ENCODE measurements at regions not wholly inside any gene's neighbourhood (a gene's known extent, or its start where the extent isn't known, plus 50 kb on each side); places are given as distances from the start of the nearest gene placed in this dataset.
A peak's percentile ranks its signal among the peaks of the same experiment; 100 is the strongest.

- intact Hi-C loops (cut with micrococcal nuclease; ENCODE audit: unreplicated experiment) = loop anchor here (2.0 kb wide), 1 partner anchor 226 kb away; no protein-coding TSS in a partner anchor
- Histone ChIP-seq H3K36me3 (ENCODE audit: low read depth) (no peaks in the 10 kb centered on the region), H3K79me2 (ENCODE audit: low read depth) (no peaks in the 10 kb centered on the region), H3K27me3 (ENCODE audit: insufficient read depth, low read depth) (no peaks in the 10 kb centered on the region), H3K4me2 (peak overlapping the region; percentile 72), H3K27ac (peak overlapping the region; percentile 83), H2AFZ (no peak overlapping the region), H3K4me3 (peak overlapping the region; percentile 34; the same call in 1 of the 2 replicates), H3F3A (ENCODE audit: insufficient read depth, low read depth) (peaks cover 7% of the 10 kb centered on the region; the same call in 1 of the 2 replicates), H3K9me2 (ENCODE audit: insufficient read depth) (no peaks in the 10 kb centered on the region), H3K4me1 (replicated peaks; ENCODE audit: insufficient read depth) (peaks cover 7% of the 10 kb centered on the region), H3K9me3 (ENCODE audit: insufficient read depth, low read depth) (peaks cover 8% of the 10 kb centered on the region), H4K20me1 (ENCODE audit: insufficient read depth) (no peaks in the 10 kb centered on the region)
- TF ChIP-seq CTCF (conservative IDR thresholded peaks at IDR 0.05) = no peak
- TF ChIP-seq EZH2 (IDR thresholded peaks at IDR 0.05; ENCODE audit: low read depth) = no peak
- TSS peak; percentile 65 for BruUV-seq (replicated peaks)
- DNase-seq = no peak
- ChIA-PET CTCF (no interaction called here), POLR2A (ENCODE audit: unreplicated experiment) (no interaction called here)
Observed at GRCh38 chr6:141326925-141327324, 805.8 kb upstream of the GJE1 start.

GRCh38 chr6:141326426-141326825 lies 806.3 kb upstream of the GJE1 start:
- peak overlapping the region; percentile 83 for H3K27ac ChIP-seq
- H3K9me2 ChIP-seq (ENCODE audit: insufficient read depth) = no peaks in the 10 kb centered on the region
- POLR2A ChIA-PET (ENCODE audit: unreplicated experiment) = no interaction called here
- intact Hi-C loops (cut with micrococcal nuclease; ENCODE audit: unreplicated experiment) = loop anchor here (2.0 kb wide), 1 partner anchor 226 kb away; no protein-coding TSS in a partner anchor
- TF ChIP-seq EZH2 (IDR thresholded peaks at IDR 0.05; ENCODE audit: low read depth) (no peak), CTCF (conservative IDR thresholded peaks at IDR 0.05) (no peak)
- peak; percentile 61 to 95 for DNase-seq
- H3K9me3 ChIP-seq (ENCODE audit: insufficient read depth, low read depth) = peaks cover 8% of the 10 kb centered on the region
- H3K79me2 ChIP-seq (ENCODE audit: low read depth) = no peaks in the 10 kb centered on the region
- H3F3A ChIP-seq (ENCODE audit: insufficient read depth, low read depth) = peaks cover 7% of the 10 kb centered on the region; the same call in 1 of the 2 replicates
- H4K20me1 ChIP-seq (ENCODE audit: insufficient read depth) = no peaks in the 10 kb centered on the region
- CTCF ChIA-PET = no interaction called here
- H3K4me1 ChIP-seq (replicated peaks; ENCODE audit: insufficient read depth) = peaks cover 7% of the 10 kb centered on the region
- no TSS peak for BruUV-seq (replicated peaks)
- no peak overlapping the region for H2AFZ ChIP-seq
- H3K4me3 ChIP-seq = peak overlapping the region; percentile 34; the same call in 1 of the 2 replicates
- H3K36me3 ChIP-seq (ENCODE audit: low read depth) = no peaks in the 10 kb centered on the region
- no peaks in the 10 kb centered on the region for H3K27me3 ChIP-seq (ENCODE audit: insufficient read depth, low read depth)
- peak overlapping the region; percentile 72 for H3K4me2 ChIP-seq

GRCh38 chr6:141321493-141322347 lies 811.0 kb upstream of the GJE1 start:
- ChIA-PET POLR2A (ENCODE audit: unreplicated experiment) (interaction anchor here (0.7 kb wide), 1 partner anchor 51 kb away, joined by 5 read pairs; no protein-coding TSS in a partner anchor), CTCF (no interaction called here)
- no peaks in the 10 kb centered on the region; the same call in 1 of the 2 replicates for H3K9me2 ChIP-seq (ENCODE audit: insufficient read depth)
- intact Hi-C loops (cut with micrococcal nuclease; ENCODE audit: unreplicated experiment) = no loop called here
- no peak overlapping the region for H3K4me3 ChIP-seq
- no peak overlapping the region for H3K4me2 ChIP-seq
- H3K9me3 ChIP-seq (ENCODE audit: insufficient read depth, low read depth) = no peaks in the 10 kb centered on the region
- H3K27ac ChIP-seq = no peak overlapping the region; the same call in 1 of the 2 replicates
- TF ChIP-seq EZH2 (IDR thresholded peaks at IDR 0.05; ENCODE audit: low read depth) (no peak), CTCF (conservative IDR thresholded peaks at IDR 0.05) (no peak)
- no peaks in the 10 kb centered on the region for H3K27me3 ChIP-seq (ENCODE audit: insufficient read depth, low read depth)
- peaks cover 2% of the 10 kb centered on the region for H3K4me1 ChIP-seq (replicated peaks; ENCODE audit: insufficient read depth)
- BruUV-seq (replicated peaks) = no TSS peak
- H3K79me2 ChIP-seq (ENCODE audit: low read depth) = no peaks in the 10 kb centered on the region
- no peak for DNase-seq
- no peaks in the 10 kb centered on the region for H3K36me3 ChIP-seq (ENCODE audit: low read depth)
- peaks cover 7% of the 10 kb centered on the region; the same call in 1 of the 2 replicates for H3F3A ChIP-seq (ENCODE audit: insufficient read depth, low read depth)
- H2AFZ ChIP-seq = peak overlapping the region; percentile 74; the same call in 1 of the 2 replicates
- no peaks in the 10 kb centered on the region for H4K20me1 ChIP-seq (ENCODE audit: insufficient read depth)

Measured in PC-9 (cell line).